OCI-LY1 (cell line): ENCODE measurements at regions not wholly inside any gene's neighbourhood (a gene's known extent, or its start where the extent isn't known, plus 50 kb on each side); places are given as distances from the start of the nearest gene placed in this dataset.

Experiments used
- EZH2 ChIP-seq: fragments of 200-600 bp; sonication (generic), shearing (Covaris generic); IDR thresholded peaks from 2 replicates; pipeline ENCODE4 v1.8.0; 2017; ENCODE audit warnings: borderline replicate concordance, mixed run types, mild to moderate bottlenecking, antibody characterized with exemption, low read length, moderate library complexity, mixed read lengths
- TF ChIP-seq, protein P1 (sequence below): fragments of 200-600 bp; sonication (generic), shearing (Covaris generic); IDR thresholded peaks from 2 replicates; pipeline ENCODE4 v1.5.1; 2017; ENCODE audit warnings: mild to moderate bottlenecking, antibody characterized with exemption, low read length, moderate library complexity, mixed read lengths

GRCh38 chr10:123582084-123582989 is 83.8 kb upstream of the GPR26 start:
- TF ChIP-seq, protein P1, sequence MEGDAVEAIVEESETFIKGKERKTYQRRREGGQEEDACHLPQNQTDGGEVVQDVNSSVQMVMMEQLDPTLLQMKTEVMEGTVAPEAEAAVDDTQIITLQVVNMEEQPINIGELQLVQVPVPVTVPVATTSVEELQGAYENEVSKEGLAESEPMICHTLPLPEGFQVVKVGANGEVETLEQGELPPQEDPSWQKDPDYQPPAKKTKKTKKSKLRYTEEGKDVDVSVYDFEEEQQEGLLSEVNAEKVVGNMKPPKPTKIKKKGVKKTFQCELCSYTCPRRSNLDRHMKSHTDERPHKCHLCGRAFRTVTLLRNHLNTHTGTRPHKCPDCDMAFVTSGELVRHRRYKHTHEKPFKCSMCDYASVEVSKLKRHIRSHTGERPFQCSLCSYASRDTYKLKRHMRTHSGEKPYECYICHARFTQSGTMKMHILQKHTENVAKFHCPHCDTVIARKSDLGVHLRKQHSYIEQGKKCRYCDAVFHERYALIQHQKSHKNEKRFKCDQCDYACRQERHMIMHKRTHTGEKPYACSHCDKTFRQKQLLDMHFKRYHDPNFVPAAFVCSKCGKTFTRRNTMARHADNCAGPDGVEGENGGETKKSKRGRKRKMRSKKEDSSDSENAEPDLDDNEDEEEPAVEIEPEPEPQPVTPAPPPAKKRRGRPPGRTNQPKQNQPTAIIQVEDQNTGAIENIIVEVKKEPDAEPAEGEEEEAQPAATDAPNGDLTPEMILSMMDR: peak; percentile 85
- no peak for TF ChIP-seq EZH2
